Caco-2 (cell line): ENCODE measurements at regions not wholly inside any gene's neighbourhood (a gene's known extent, or its start where the extent isn't known, plus 50 kb on each side); places are given as distances from the start of the nearest gene placed in this dataset.

Source experiments
- BruUV-seq: library from RNA; stranded (reverse); fragments of 400-500 nt; replicated peaks from 2 replicates; lab custom pipeline; 2021; lab: Mats Ljungman, UMichigan
- CTCF ChIA-PET: fragments of 300-600 bp; sonication (Branson Sonifier 250); formaldehyde crosslinking; loops from one replicate; lab custom pipeline; 2022; ENCODE audit warnings: antibody characterized with exemption; lab: Charles Lee
- POLR2A ChIA-PET: fragments of 300-600 bp; sonication (Branson Sonifier 250); formaldehyde crosslinking; loops from one replicate; lab custom pipeline; 2022; ENCODE audit warnings: antibody characterized with exemption; lab: Charles Lee
- DNase-seq, 2 experiments: peaks; one replicate each; pipeline versions ENCODE4 v3.0.0 to v3.0.0-alpha.2; 2020 to 2022
- H3K27me3 ChIP-seq: replicated peaks from 2 replicates; pipeline ENCODE4 v1.6.0; 2011; ENCODE audit warnings: low read length; ENCODE audit not compliant: control insufficient read depth, insufficient read depth
- H3K36me3 ChIP-seq: 2 replicates; pipeline ENCODE4 v1.5.1; 2011; ENCODE audit warnings: low read length; ENCODE audit not compliant: control insufficient read depth, insufficient read depth
- H3K4me1 ChIP-seq: fragments of 250-450 bp; sonication (Bioruptor Pico); 2 replicates; pipeline ENCODE4 v1.5.1; 2020; ENCODE audit warnings: mild to moderate bottlenecking
- H3K4me3 ChIP-seq: 2 replicates; pipeline ENCODE4 v1.5.1; 2011; ENCODE audit warnings: low read depth, mild to moderate bottlenecking, control low read depth, low read length
- H3K9me3 ChIP-seq: fragments of 250-450 bp; sonication (Bioruptor Pico); 2 replicates; pipeline ENCODE4 v1.5.1; 2020; ENCODE audit warnings: mild to moderate bottlenecking, moderate library complexity
- H3K27ac Mint-ChIP-seq: one replicate; pipeline ENCODE4 v1.8.0; 2022; ENCODE audit warnings: mixed read lengths; ENCODE audit not compliant: unreplicated experiment
- H3K27me3 Mint-ChIP-seq: one replicate; pipeline ENCODE4 v1.8.0; 2022; ENCODE audit warnings: mixed read lengths; ENCODE audit not compliant: insufficient read depth, unreplicated experiment
- H3K36me3 Mint-ChIP-seq: one replicate; pipeline ENCODE4 v1.8.0; 2022; ENCODE audit warnings: mild to moderate bottlenecking, mixed read lengths; ENCODE audit not compliant: insufficient read depth, unreplicated experiment
- H3K4me1 Mint-ChIP-seq: one replicate; pipeline ENCODE4 v1.8.0; 2022; ENCODE audit warnings: low read depth, mixed read lengths; ENCODE audit not compliant: unreplicated experiment
- H3K4me3 Mint-ChIP-seq: one replicate; pipeline ENCODE4 v1.8.0; 2022; ENCODE audit warnings: mild to moderate bottlenecking, moderate library complexity, mixed read lengths; ENCODE audit not compliant: unreplicated experiment
- H3K9me3 Mint-ChIP-seq: one replicate; pipeline ENCODE4 v1.8.0; 2022; ENCODE audit warnings: mixed read lengths; ENCODE audit not compliant: unreplicated experiment
- CTCF ChIP-seq, 2 experiments: fragments of 200-600 bp in 1 of 2; IDR thresholded peaks; 1 replicate in 1 of 2; 2 replicates in 1 of 2; pipeline versions ENCODE4 v1.5.1 to v1.8.0; 2011 to 2022; ENCODE audit warnings: antibody characterized with exemption in 1 of 2, control low read depth in 1 of 2, inconsistent platforms in 1 of 2, low read depth in 1 of 2, low read length in 1 of 2, mild to moderate bottlenecking in 1 of 2, moderate library complexity in 1 of 2; ENCODE audit not compliant: insufficient read depth in 1 of 2, severe bottlenecking in 1 of 2, unreplicated experiment in 1 of 2
- intact Hi-C: fragments of 100-400 bp; cut with micrococcal nuclease; formaldehyde crosslinking; loops from one replicate; pipeline ENCODE4 v1.10.0; 2022; ENCODE audit not compliant: unreplicated experiment

DNA sequence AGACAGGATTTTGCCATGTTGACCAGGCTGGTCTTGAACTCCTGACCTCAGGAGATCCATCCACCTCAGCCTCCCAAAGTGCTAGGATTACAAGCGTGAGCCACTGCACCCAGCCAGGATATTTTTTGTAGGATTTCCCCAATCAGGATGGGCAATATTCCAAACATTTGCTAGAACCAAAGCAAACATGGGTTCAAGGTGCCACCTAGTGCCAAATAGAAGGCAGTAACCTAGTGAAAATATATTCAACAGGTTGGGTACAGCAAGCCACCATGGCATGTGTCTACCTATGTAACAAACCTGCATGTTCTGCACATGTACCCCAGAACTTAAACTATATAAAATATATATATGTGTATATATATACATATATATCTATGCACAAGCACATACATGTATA is 185.9 kb upstream of the CADM2 start:
- H3K27me3 ChIP-seq, result no peaks in the 10 kb centered on the region
- H3K9me3 Mint-ChIP-seq, result peaks cover 20% of the 10 kb centered on the region
- no peaks in the 10 kb centered on the region for H3K4me1 ChIP-seq
- DNase-seq, result no peak
- H3K4me1 Mint-ChIP-seq, result no peaks in the 10 kb centered on the region
- no peaks in the 10 kb centered on the region for H3K36me3 ChIP-seq
- no peaks in the 10 kb centered on the region for H3K27me3 Mint-ChIP-seq
- ChIA-PET POLR2A (no interaction called here), CTCF (no interaction called here)
- no peak for TF ChIP-seq CTCF (IDR thresholded peaks at IDR 0.05; ENCODE audit: insufficient read depth in 1 of 2, low read depth in 1 of 2, low read length in 1 of 2, severe bottlenecking in 1 of 2, unreplicated experiment in 1 of 2)
- H3K36me3 Mint-ChIP-seq, result no peaks in the 10 kb centered on the region
- no TSS peak for BruUV-seq
- H3K9me3 ChIP-seq, result no peaks in the 10 kb centered on the region
- no peak overlapping the region for H3K4me3 ChIP-seq
- intact Hi-C loops, result no loop called here
- H3K27ac Mint-ChIP-seq, result no peak overlapping the region
- H3K4me3 Mint-ChIP-seq, result no peak overlapping the region

DNA sequence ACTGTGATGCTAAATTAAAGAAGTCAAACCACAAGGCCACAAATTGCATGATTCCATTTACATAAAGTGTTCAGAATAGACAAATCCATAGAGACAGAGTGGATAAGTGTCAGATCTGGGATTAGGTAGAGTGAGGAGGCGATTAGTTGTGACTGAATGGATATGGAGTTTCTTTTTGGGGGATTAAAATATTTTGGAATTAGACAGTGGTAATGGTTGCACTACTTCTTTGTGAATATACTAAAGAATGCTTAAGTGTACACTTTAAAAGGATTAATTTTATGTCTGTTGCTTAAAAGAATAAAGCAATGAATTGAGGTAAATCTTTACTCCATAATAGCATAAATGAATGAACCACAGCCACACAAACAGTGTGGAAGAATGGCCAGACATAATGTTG is 175.5 kb upstream of the CADM2 start:
- no peak for DNase-seq
- Mint-ChIP-seq H3K36me3 (no peaks in the 10 kb centered on the region), H3K4me1 (no peaks in the 10 kb centered on the region), H3K27me3 (no peaks in the 10 kb centered on the region), H3K4me3 (no peak overlapping the region), H3K9me3 (no peaks in the 10 kb centered on the region), H3K27ac (no peak overlapping the region)
- Histone ChIP-seq H3K36me3 (no peaks in the 10 kb centered on the region), H3K4me1 (no peaks in the 10 kb centered on the region), H3K27me3 (no peaks in the 10 kb centered on the region), H3K9me3 (no peaks in the 10 kb centered on the region), H3K4me3 (no peak overlapping the region)
- no peak for TF ChIP-seq CTCF (IDR thresholded peaks at IDR 0.05; ENCODE audit: insufficient read depth in 1 of 2, low read depth in 1 of 2, low read length in 1 of 2, severe bottlenecking in 1 of 2, unreplicated experiment in 1 of 2)
- no TSS peak for BruUV-seq
- POLR2A ChIA-PET, result no interaction called here
- CTCF ChIA-PET, result no interaction called here
- intact Hi-C loops, result no loop called here

DNA sequence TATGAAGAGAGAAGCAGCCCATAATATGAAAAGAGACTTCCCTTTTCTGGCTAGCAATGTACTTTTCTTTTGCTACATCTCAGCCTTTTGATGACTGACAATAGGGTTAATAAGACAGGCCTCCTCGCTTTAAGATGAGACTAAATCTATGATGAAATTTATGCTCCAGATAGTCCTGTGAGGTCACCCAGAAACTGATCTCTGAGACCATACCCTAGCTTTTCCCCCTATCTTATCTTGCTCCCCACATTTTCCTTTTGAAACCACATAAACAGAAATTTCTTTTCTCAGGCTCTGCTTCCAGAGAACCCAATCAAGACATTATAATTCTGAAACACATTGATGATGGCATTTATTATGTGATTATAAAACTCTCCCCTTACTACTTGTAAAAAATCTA is 168.8 kb upstream of the CADM2 start:
- H3K4me3 ChIP-seq, result no peak overlapping the region
- no peak for DNase-seq
- Mint-ChIP-seq H3K27me3 (no peaks in the 10 kb centered on the region), H3K36me3 (no peaks in the 10 kb centered on the region), H3K9me3 (no peaks in the 10 kb centered on the region), H3K27ac (no peak overlapping the region), H3K4me3 (no peak overlapping the region), H3K4me1 (no peaks in the 10 kb centered on the region)
- TF ChIP-seq CTCF (IDR thresholded peaks at IDR 0.05; ENCODE audit: insufficient read depth in 1 of 2, low read depth in 1 of 2, low read length in 1 of 2, severe bottlenecking in 1 of 2, unreplicated experiment in 1 of 2), result no peak
- intact Hi-C loops, result no loop called here
- ChIA-PET POLR2A (no interaction called here), CTCF (no interaction called here)
- BruUV-seq, result no TSS peak
- no peaks in the 10 kb centered on the region for H3K4me1 ChIP-seq
- H3K36me3 ChIP-seq, result no peaks in the 10 kb centered on the region
- no peaks in the 10 kb centered on the region for H3K9me3 ChIP-seq
- no peaks in the 10 kb centered on the region for H3K27me3 ChIP-seq
